OCI-LY3 (cell line): ENCODE measurements at regions not wholly inside any gene's neighbourhood (a gene's known extent, or its start where the extent isn't known, plus 50 kb on each side); places are given as distances from the start of the nearest gene placed in this dataset.

Source experiments
- EZH2phosphoT487 ChIP-seq: fragments of 200-600 bp; shearing (Covaris generic); IDR thresholded peaks from 2 replicates; pipeline ENCODE4 v1.6.1; 2018; ENCODE audit warnings: antibody characterized with exemption, mixed run types, low read depth
- TF ChIP-seq, protein P1 (sequence below): fragments of 200-600, 300-600 bp; sonication (generic); IDR thresholded peaks from 2 replicates; pipeline ENCODE4 v1.5.1; 2014; ENCODE audit warnings: antibody characterized with exemption, low read length, low read depth

DNA sequence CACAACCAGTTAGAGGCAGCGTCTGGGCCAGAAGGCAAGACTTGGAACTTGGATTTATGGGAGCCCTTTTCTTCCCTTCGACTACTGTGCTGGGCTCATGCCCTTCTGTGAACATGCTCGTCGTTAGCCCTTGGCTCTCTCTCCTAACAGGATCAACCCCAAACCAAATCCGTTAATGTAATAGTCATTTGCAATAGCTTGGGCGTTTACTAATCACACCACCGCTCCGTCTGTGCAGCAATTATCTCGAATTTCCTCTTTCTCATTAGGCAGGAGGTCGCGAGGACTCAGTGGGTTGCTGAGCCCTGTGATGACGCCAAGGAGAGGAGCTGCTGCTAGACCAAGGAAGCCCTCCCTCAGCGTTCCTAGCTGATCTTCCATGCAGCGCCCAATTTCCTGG lies 114.7 kb downstream of the ENGASE start:
- TF ChIP-seq, protein P1, sequence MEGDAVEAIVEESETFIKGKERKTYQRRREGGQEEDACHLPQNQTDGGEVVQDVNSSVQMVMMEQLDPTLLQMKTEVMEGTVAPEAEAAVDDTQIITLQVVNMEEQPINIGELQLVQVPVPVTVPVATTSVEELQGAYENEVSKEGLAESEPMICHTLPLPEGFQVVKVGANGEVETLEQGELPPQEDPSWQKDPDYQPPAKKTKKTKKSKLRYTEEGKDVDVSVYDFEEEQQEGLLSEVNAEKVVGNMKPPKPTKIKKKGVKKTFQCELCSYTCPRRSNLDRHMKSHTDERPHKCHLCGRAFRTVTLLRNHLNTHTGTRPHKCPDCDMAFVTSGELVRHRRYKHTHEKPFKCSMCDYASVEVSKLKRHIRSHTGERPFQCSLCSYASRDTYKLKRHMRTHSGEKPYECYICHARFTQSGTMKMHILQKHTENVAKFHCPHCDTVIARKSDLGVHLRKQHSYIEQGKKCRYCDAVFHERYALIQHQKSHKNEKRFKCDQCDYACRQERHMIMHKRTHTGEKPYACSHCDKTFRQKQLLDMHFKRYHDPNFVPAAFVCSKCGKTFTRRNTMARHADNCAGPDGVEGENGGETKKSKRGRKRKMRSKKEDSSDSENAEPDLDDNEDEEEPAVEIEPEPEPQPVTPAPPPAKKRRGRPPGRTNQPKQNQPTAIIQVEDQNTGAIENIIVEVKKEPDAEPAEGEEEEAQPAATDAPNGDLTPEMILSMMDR: no peak
- TF ChIP-seq EZH2phosphoT487: no peak
